ENCODE measurements at regions not wholly inside any gene's neighbourhood (a gene's known extent, or its start where the extent isn't known, plus 50 kb on each side); places are given as distances from the start of the nearest gene placed in this dataset.

GRCh38 chrX:9315086-9315485 is 149.8 kb upstream of the TBL1X start:
- Histone ChIP-seq H3K27ac (no peak overlapping the region), H3K4me1 (peaks cover 0 to 8% of the 10 kb centered on the region in 2 donors), H3K27me3 (no peaks in the 10 kb centered on the region), H3K9me3 (no peaks in the 10 kb centered on the region), H3K4me3 (no peak overlapping the region), H3K36me3 (no peaks in the 10 kb centered on the region)
- no peak for ATAC-seq
- intact Hi-C loops (cut with DNase I), result no loop called here
- TF ChIP-seq, protein P1, sequence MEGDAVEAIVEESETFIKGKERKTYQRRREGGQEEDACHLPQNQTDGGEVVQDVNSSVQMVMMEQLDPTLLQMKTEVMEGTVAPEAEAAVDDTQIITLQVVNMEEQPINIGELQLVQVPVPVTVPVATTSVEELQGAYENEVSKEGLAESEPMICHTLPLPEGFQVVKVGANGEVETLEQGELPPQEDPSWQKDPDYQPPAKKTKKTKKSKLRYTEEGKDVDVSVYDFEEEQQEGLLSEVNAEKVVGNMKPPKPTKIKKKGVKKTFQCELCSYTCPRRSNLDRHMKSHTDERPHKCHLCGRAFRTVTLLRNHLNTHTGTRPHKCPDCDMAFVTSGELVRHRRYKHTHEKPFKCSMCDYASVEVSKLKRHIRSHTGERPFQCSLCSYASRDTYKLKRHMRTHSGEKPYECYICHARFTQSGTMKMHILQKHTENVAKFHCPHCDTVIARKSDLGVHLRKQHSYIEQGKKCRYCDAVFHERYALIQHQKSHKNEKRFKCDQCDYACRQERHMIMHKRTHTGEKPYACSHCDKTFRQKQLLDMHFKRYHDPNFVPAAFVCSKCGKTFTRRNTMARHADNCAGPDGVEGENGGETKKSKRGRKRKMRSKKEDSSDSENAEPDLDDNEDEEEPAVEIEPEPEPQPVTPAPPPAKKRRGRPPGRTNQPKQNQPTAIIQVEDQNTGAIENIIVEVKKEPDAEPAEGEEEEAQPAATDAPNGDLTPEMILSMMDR (IDR thresholded peaks at IDR 0.05), result no peak
- DNase-seq, result no peak

DNA sequence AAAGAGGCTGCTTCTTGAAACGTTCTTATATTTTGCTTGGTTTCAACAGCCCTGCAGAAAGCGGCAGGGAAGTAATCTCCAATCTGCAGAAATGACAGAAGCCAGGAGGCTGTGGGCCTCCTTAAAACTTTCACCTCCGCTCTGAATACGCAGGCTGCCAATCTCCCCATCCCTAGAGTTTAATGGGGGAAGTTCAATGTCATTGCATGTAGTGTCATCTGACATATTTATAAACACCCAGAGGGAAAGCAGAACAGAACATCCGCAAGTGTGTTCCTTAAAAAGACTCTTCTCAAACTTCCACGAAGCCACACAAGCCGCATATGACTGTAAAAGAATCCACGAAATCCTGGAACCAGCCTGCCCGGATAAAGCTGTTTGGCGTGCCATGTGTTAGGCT is 148.8 kb upstream of the TBL1X start:
- intact Hi-C loops (cut with DNase I), result no loop called here
- no peak overlapping the region for H3K4me3 ChIP-seq
- no peaks in the 10 kb centered on the region for H3K27me3 ChIP-seq
- H3K9me3 ChIP-seq, result no peaks in the 10 kb centered on the region
- peak; percentile 37 for ATAC-seq
- TF ChIP-seq, protein P1 (IDR thresholded peaks at IDR 0.05), result no peak
- peak overlapping the region; percentile 48 to 55 for H3K27ac ChIP-seq
- H3K36me3 ChIP-seq, result no peaks in the 10 kb centered on the region
- no peak for DNase-seq
- peaks cover 0 to 8% of the 10 kb centered on the region in 2 donors for H3K4me1 ChIP-seq

GRCh38 chrX:9317176-9317575 is 147.7 kb upstream of the TBL1X start:
- Histone ChIP-seq H3K36me3 (no peaks in the 10 kb centered on the region), H3K27ac (no peak overlapping the region), H3K9me3 (no peaks in the 10 kb centered on the region), H3K27me3 (no peaks in the 10 kb centered on the region), H3K4me1 (peaks cover 0 to 8% of the 10 kb centered on the region in 2 donors), H3K4me3 (no peak overlapping the region)
- DNase-seq, result no peak
- intact Hi-C loops (cut with DNase I), result no loop called here
- TF ChIP-seq, protein P1 (IDR thresholded peaks at IDR 0.05), result no peak
- ATAC-seq, result no peak

GRCh38 chrX:9318213-9318612 is 146.6 kb upstream of the TBL1X start:
- no peak for DNase-seq
- Histone ChIP-seq H3K27me3 (no peaks in the 10 kb centered on the region), H3K4me1 (peaks cover 0 to 8% of the 10 kb centered on the region in 2 donors), H3K9me3 (no peaks in the 10 kb centered on the region), H3K4me3 (no peak overlapping the region), H3K36me3 (no peaks in the 10 kb centered on the region), H3K27ac (no peak overlapping the region)
- intact Hi-C loops (cut with DNase I), result no loop called here
- no peak for ATAC-seq
- TF ChIP-seq, protein P1 (IDR thresholded peaks at IDR 0.05), result no peak

DNA sequence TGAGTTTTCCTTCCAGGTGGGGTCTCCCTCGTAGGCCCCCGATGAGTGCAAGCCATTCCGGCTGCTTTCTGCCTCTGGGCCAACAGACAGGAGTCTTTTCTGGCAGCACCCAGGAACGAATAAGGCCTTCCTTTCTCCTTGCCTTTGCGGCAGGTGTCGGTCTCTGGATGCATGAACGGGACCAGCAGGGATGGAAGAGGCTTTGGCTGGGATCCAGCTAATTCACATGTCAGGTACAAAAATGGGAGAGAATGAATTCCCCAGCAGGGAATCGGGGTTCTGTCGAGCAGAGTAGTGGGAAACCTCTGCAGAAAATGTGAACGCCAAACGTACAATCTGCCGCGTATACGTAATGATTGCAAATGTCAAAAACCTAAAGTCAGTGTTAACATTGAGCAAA is 146.1 kb upstream of the TBL1X start:
- H3K27me3 ChIP-seq, result no peaks in the 10 kb centered on the region
- ATAC-seq (no peak), DNase-seq (no peak)
- no peaks in the 10 kb centered on the region for H3K36me3 ChIP-seq
- TF ChIP-seq, protein P1 (IDR thresholded peaks at IDR 0.05), result no peak
- no peaks in the 10 kb centered on the region for H3K9me3 ChIP-seq
- no peak overlapping the region for H3K4me3 ChIP-seq
- peaks cover 0 to 8% of the 10 kb centered on the region in 2 donors for H3K4me1 ChIP-seq
- no peak overlapping the region for H3K27ac ChIP-seq
- intact Hi-C loops (cut with DNase I), result no loop called here
